CD4-positive, CD25-positive, alpha-beta regulatory T cell (primary cell): ENCODE measurements at regions not wholly inside any gene's neighbourhood (a gene's known extent, or its start where the extent isn't known, plus 50 kb on each side); places are given as distances from the start of the nearest gene placed in this dataset.

Experiments used
- ATAC-seq, 2 donors: fragments of 150-1000 bp; cut with Tn5 transposase; one replicate each; pipeline ENCODE4 v1.10.0; 2021; ENCODE audit warnings: low read depth in 2 of 2, moderate number of reproducible peaks in 2 of 2, moderate library complexity in 1 of 2
- DNase-seq, 3 donors: peaks; one replicate each; pipeline versions ENCODE4 v3.0.0 to v3.0.0-alpha.2; 2012 to 2022; ENCODE audit warnings: mixed read lengths in 1 of 3
- H3K27ac ChIP-seq: one replicate; pipeline ENCODE4 v1.7.0; 2013; ENCODE audit warnings: mild to moderate bottlenecking, low read length; ENCODE audit not compliant: insufficient read depth, poor library complexity, severe bottlenecking
- H3K27me3 ChIP-seq: one replicate; pipeline ENCODE4 v1.7.0; 2013; ENCODE audit warnings: low read length; ENCODE audit not compliant: control insufficient read depth, insufficient read depth
- H3K36me3 ChIP-seq: one replicate; pipeline ENCODE4 v1.7.0; 2013; ENCODE audit warnings: mild to moderate bottlenecking, low read length, moderate library complexity; ENCODE audit not compliant: control insufficient read depth, insufficient read depth
- H3K4me1 ChIP-seq: 2 replicates; pipeline ENCODE4 v1.7.0; 2013; ENCODE audit warnings: mild to moderate bottlenecking, low read length; ENCODE audit not compliant: insufficient read depth, control insufficient read depth, poor library complexity, severe bottlenecking
- H3K4me3 ChIP-seq: one replicate; pipeline ENCODE4 v1.7.0; 2013; ENCODE audit warnings: low read depth, mild to moderate bottlenecking, low read length, moderate library complexity
- H3K9me3 ChIP-seq, 2 experiments: 1 replicate in 1 of 2; 2 replicates in 1 of 2; pipeline ENCODE4 v1.7.0; 2013; ENCODE audit warnings: low read length in 2 of 2, mild to moderate bottlenecking in 1 of 2, moderate library complexity in 1 of 2; ENCODE audit not compliant: control insufficient read depth in 2 of 2
- H3K27ac Mint-ChIP-seq, 3 donors: one replicate each; pipeline ENCODE4 v1.8.0; 2020 to 2022; ENCODE audit warnings: mild to moderate bottlenecking in 3 of 3, mixed read lengths in 3 of 3, moderate library complexity in 2 of 3
- H3K27me3 Mint-ChIP-seq: one replicate; pipeline ENCODE4 v1.8.0; 2022; ENCODE audit warnings: mild to moderate bottlenecking, mixed read lengths
- H3K36me3 Mint-ChIP-seq: one replicate; pipeline ENCODE4 v1.8.0; 2020; ENCODE audit warnings: mixed read lengths
- H3K4me1 Mint-ChIP-seq, 4 donors: one replicate each; pipeline ENCODE4 v1.8.0; 2020 to 2022; ENCODE audit warnings: mixed read lengths in 4 of 4, mild to moderate bottlenecking in 1 of 4
- H3K4me3 Mint-ChIP-seq, 4 donors: one replicate each; pipeline ENCODE4 v1.8.0; 2020 to 2022; ENCODE audit warnings: mild to moderate bottlenecking in 4 of 4, mixed read lengths in 4 of 4, moderate library complexity in 3 of 4
- H3K9me3 Mint-ChIP-seq, 7 donors: one replicate each; pipeline ENCODE4 v1.8.0; 2020 to 2022; ENCODE audit warnings: mixed read lengths in 7 of 7, mild to moderate bottlenecking in 3 of 7, moderate library complexity in 2 of 7

GRCh38 chr14:40096968-40097367 is 664.7 kb upstream of the FBXO33 start:
- no peak overlapping the region for H3K4me3 Mint-ChIP-seq

GRCh38 chr14:40093800-40094199 is 661.6 kb upstream of the FBXO33 start:
- Histone ChIP-seq H3K36me3 (no peaks in the 10 kb centered on the region), H3K27ac (no peak overlapping the region), H3K9me3 (no peaks in the 10 kb centered on the region), H3K4me1 (no peaks in the 10 kb centered on the region), H3K27me3 (no peaks in the 10 kb centered on the region), H3K4me3 (no peak overlapping the region)
- H3K4me3 Mint-ChIP-seq = no peak overlapping the region
- H3K27me3 Mint-ChIP-seq = no peaks in the 10 kb centered on the region
- H3K4me1 Mint-ChIP-seq = no peaks in the 10 kb centered on the region
- DNase-seq (no peak), ATAC-seq (no peak)
- H3K27ac Mint-ChIP-seq = no peak overlapping the region
- H3K9me3 Mint-ChIP-seq = peaks cover 0 to 22% (median 8%) of the 10 kb centered on the region in 7 donors
- H3K36me3 Mint-ChIP-seq = no peaks in the 10 kb centered on the region

More at GRCh38 chr14:40096968-40097367, 664.7 kb upstream of the FBXO33 start:
- Histone ChIP-seq H3K4me3 (no peak overlapping the region), H3K27ac (no peak overlapping the region), H3K4me1 (no peaks in the 10 kb centered on the region), H3K27me3 (no peaks in the 10 kb centered on the region), H3K36me3 (no peaks in the 10 kb centered on the region), H3K9me3 (no peaks in the 10 kb centered on the region)
- no peaks in the 10 kb centered on the region for H3K36me3 Mint-ChIP-seq
- peaks cover 0 to 17% (median 0%) of the 10 kb centered on the region in 7 donors for H3K9me3 Mint-ChIP-seq
- no peak for DNase-seq
- H3K4me1 Mint-ChIP-seq = no peaks in the 10 kb centered on the region
- H3K27ac Mint-ChIP-seq = no peak overlapping the region
- ATAC-seq = no peak
- H3K27me3 Mint-ChIP-seq = no peaks in the 10 kb centered on the region

GRCh38 chr14:40074169-40074568 is 641.9 kb upstream of the FBXO33 start:
- DNase-seq = no peak
- Mint-ChIP-seq H3K27ac (no peak overlapping the region), H3K36me3 (no peaks in the 10 kb centered on the region), H3K4me1 (no peaks in the 10 kb centered on the region), H3K9me3 (peaks cover 3 to 22% (median 10%) of the 10 kb centered on the region in 7 donors), H3K27me3 (peaks cover 5% of the 10 kb centered on the region), H3K4me3 (no peak overlapping the region)
- Histone ChIP-seq H3K27ac (no peak overlapping the region), H3K4me3 (no peak overlapping the region), H3K4me1 (no peaks in the 10 kb centered on the region), H3K27me3 (no peaks in the 10 kb centered on the region), H3K36me3 (no peaks in the 10 kb centered on the region), H3K9me3 (no peaks in the 10 kb centered on the region)
- no peak for ATAC-seq

GRCh38 chr14:40072175-40072574 is 639.9 kb upstream of the FBXO33 start:
- H3K27ac Mint-ChIP-seq = no peak overlapping the region
- Histone ChIP-seq H3K27me3 (no peaks in the 10 kb centered on the region), H3K36me3 (no peaks in the 10 kb centered on the region), H3K27ac (no peak overlapping the region), H3K9me3 (no peaks in the 10 kb centered on the region), H3K4me1 (no peaks in the 10 kb centered on the region), H3K4me3 (no peak overlapping the region)
- no peak for ATAC-seq
- H3K4me3 Mint-ChIP-seq = no peak overlapping the region
- no peaks in the 10 kb centered on the region for H3K4me1 Mint-ChIP-seq
- H3K27me3 Mint-ChIP-seq = peaks cover 5% of the 10 kb centered on the region
- no peaks in the 10 kb centered on the region for H3K36me3 Mint-ChIP-seq
- DNase-seq = no peak
- peaks cover 3 to 22% (median 10%) of the 10 kb centered on the region in 7 donors for H3K9me3 Mint-ChIP-seq

- no peaks in the 10 kb centered on the region for H3K27me3 ChIP-seq
- Mint-ChIP-seq H3K36me3 (no peaks in the 10 kb centered on the region), H3K27ac (no peak overlapping the region), H3K9me3 (peaks cover 0 to 14% (median 2%) of the 10 kb centered on the region in 7 donors), H3K4me3 (no peak overlapping the region), H3K27me3 (no peaks in the 10 kb centered on the region), H3K4me1 (no peaks in the 10 kb centered on the region)
- DNase-seq (no peak), ATAC-seq (no peak)
- H3K36me3 ChIP-seq = no peaks in the 10 kb centered on the region
- H3K4me3 ChIP-seq = no peak overlapping the region
- H3K9me3 ChIP-seq = no peaks in the 10 kb centered on the region
- no peaks in the 10 kb centered on the region for H3K4me1 ChIP-seq
- H3K27ac ChIP-seq = no peak overlapping the region
Measured at GRCh38 chr14:40058901-40059897, 627.0 kb upstream of the FBXO33 start.

- Mint-ChIP-seq H3K27ac (no peak overlapping the region), H3K27me3 (no peaks in the 10 kb centered on the region), H3K9me3 (peaks cover 0 to 7% (median 0%) of the 10 kb centered on the region in 7 donors), H3K36me3 (no peaks in the 10 kb centered on the region), H3K4me3 (no peak overlapping the region), H3K4me1 (no peaks in the 10 kb centered on the region)
- Histone ChIP-seq H3K27me3 (no peaks in the 10 kb centered on the region), H3K36me3 (no peaks in the 10 kb centered on the region), H3K9me3 (peaks cover 0 to 2% of the 10 kb centered on the region in 2 experiments), H3K4me1 (no peaks in the 10 kb centered on the region), H3K4me3 (no peak overlapping the region), H3K27ac (no peak overlapping the region)
- DNase-seq (no peak), ATAC-seq (no peak)
Measured at GRCh38 chr14:40053416-40053815, 621.2 kb upstream of the FBXO33 start.

GRCh38 chr14:40028991-40029390 is 596.8 kb upstream of the FBXO33 start:
- Histone ChIP-seq H3K27ac (no peak overlapping the region), H3K4me1 (no peaks in the 10 kb centered on the region), H3K4me3 (no peak overlapping the region), H3K36me3 (no peaks in the 10 kb centered on the region), H3K27me3 (no peaks in the 10 kb centered on the region), H3K9me3 (no peaks in the 10 kb centered on the region)
- H3K4me1 Mint-ChIP-seq = no peaks in the 10 kb centered on the region
- no peak for DNase-seq
- H3K27ac Mint-ChIP-seq = no peak overlapping the region
- ATAC-seq = no peak
- H3K9me3 Mint-ChIP-seq = peaks cover 0 to 17% (median 6%) of the 10 kb centered on the region in 7 donors
- no peaks in the 10 kb centered on the region for H3K27me3 Mint-ChIP-seq
- no peak overlapping the region for H3K4me3 Mint-ChIP-seq
- no peaks in the 10 kb centered on the region for H3K36me3 Mint-ChIP-seq

GRCh38 chr14:40025101-40025500 is 592.9 kb upstream of the FBXO33 start:
- Histone ChIP-seq H3K36me3 (no peaks in the 10 kb centered on the region), H3K4me1 (no peaks in the 10 kb centered on the region), H3K4me3 (no peak overlapping the region), H3K27ac (no peak overlapping the region), H3K27me3 (no peaks in the 10 kb centered on the region), H3K9me3 (no peaks in the 10 kb centered on the region)
- Mint-ChIP-seq H3K27ac (no peak overlapping the region), H3K27me3 (no peaks in the 10 kb centered on the region), H3K9me3 (peaks cover 0 to 9% (median 4%) of the 10 kb centered on the region in 7 donors), H3K4me3 (no peak overlapping the region), H3K36me3 (no peaks in the 10 kb centered on the region), H3K4me1 (no peaks in the 10 kb centered on the region)
- DNase-seq (no peak), ATAC-seq (no peak)
